Keratinocyte (primary cell): ENCODE measurements at regions not wholly inside any gene's neighbourhood (a gene's known extent, or its start where the extent isn't known, plus 50 kb on each side); places are given as distances from the start of the nearest gene placed in this dataset.

Source experiments
- CTCF ChIP-seq, 3 experiments: IDR thresholded peaks in 1 of 3; conservative IDR thresholded peaks in 1 of 3; optimal IDR thresholded peaks in 1 of 3; 2 replicates in 2 of 3; 3 replicates in 1 of 3; pipeline versions ENCODE3 to v1.5.1; 2011; ENCODE audit warnings: low read length in 3 of 3, mild to moderate bottlenecking in 3 of 3, moderate library complexity in 2 of 3, control low read depth in 1 of 3, inconsistent platforms in 1 of 3; ENCODE audit not compliant: insufficient read depth in 2 of 3; ENCODE audit errors: extremely low read depth in 1 of 3
- EZH2 ChIP-seq: IDR thresholded peaks from one replicate; pipeline ENCODE4 v1.6.1; 2012; ENCODE audit warnings: inconsistent platforms, mild to moderate bottlenecking, low read length, moderate library complexity

GRCh38 chr2:118177884-118178283 is 89.6 kb downstream of the INSIG2 start:
- TF ChIP-seq CTCF (optimal IDR thresholded peaks at IDR 0.05 in 1 of 3, IDR thresholded peaks at IDR 0.05 in 1 of 3, conservative IDR thresholded peaks at IDR 0.05 in 1 of 3; ENCODE audit: extremely low read depth in 1 of 3, insufficient read depth in 2 of 3, low read length in 3 of 3) (no peak), EZH2 (no peak)
